B cell (primary cell): ENCODE measurements at regions not wholly inside any gene's neighbourhood (a gene's known extent, or its start where the extent isn't known, plus 50 kb on each side); places are given as distances from the start of the nearest gene placed in this dataset.
"Not testable (repeated sequence)": the region's sequence is repeated elsewhere in the genome, so short reads cannot be mapped to it uniquely, and the experiment has no call there.

ENCODE experiments used
- ATAC-seq: fragments of 200-7000 bp; cut with Tn5 transposase; one replicate; pipeline ENCODE4 v1.10.0; 2021; ENCODE audit warnings: low read depth, mild to moderate bottlenecking, moderate number of reproducible peaks, moderate library complexity
- CTCF ChIA-PET: fragments of 350-600 bp; sonication (Branson Sonifier 250); formaldehyde crosslinking; loops from one replicate; lab custom pipeline; 2021; ENCODE audit warnings: antibody characterized with exemption, inconsistent platforms; lab: Charles Lee
- POLR2A ChIA-PET: fragments of 350-600 bp; sonication (Branson Sonifier 250); formaldehyde crosslinking; loops from one replicate; lab custom pipeline; 2021; ENCODE audit warnings: antibody characterized with exemption; lab: Charles Lee
- DNase-seq: peaks from one replicate; pipeline ENCODE4 v3.0.0; 2013
- H2AFZ ChIP-seq: 2 replicates; pipeline ENCODE4 v1.6.1; 2012; ENCODE audit warnings: mild to moderate bottlenecking, low read depth, low read length; ENCODE audit not compliant: insufficient read depth, poor library complexity, severe bottlenecking
- H3K27ac ChIP-seq, 2 donors: 1 replicate in 1 of 2; 2 replicates in 1 of 2; pipeline ENCODE4 v1.5.1; 2012 to 2013; ENCODE audit warnings: low read length in 2 of 2, mild to moderate bottlenecking in 2 of 2, moderate library complexity in 1 of 2
- H3K27me3 ChIP-seq, 4 experiments: fragments of 200-600 bp in 1 of 4; sonication (generic) in 1 of 4; replicated peaks in 1 of 4; 1 replicate in 2 of 4; 2 replicates in 2 of 4; pipeline versions ENCODE4 v1.6.1 to v1.7.0; 2013 to 2016; ENCODE audit warnings: low read length in 3 of 4, mild to moderate bottlenecking in 2 of 4, mixed read lengths in 1 of 4, moderate library complexity in 1 of 4; ENCODE audit not compliant: insufficient read depth in 4 of 4, control insufficient read depth in 3 of 4; ENCODE audit errors: control extremely low read depth in 1 of 4
- H3K36me3 ChIP-seq, 2 experiments: replicated peaks in 1 of 2; 1 replicate in 1 of 2; 2 replicates in 1 of 2; pipeline versions ENCODE4 v1.6.1 to v1.7.1; 2013; ENCODE audit warnings: low read length in 1 of 2; ENCODE audit not compliant: insufficient read depth in 2 of 2, control insufficient read depth in 1 of 2; ENCODE audit errors: control extremely low read depth in 1 of 2, extremely low read depth in 1 of 2
- H3K4me1 ChIP-seq, 2 donors: fragments of 200-600 bp in 1 of 2; sonication (generic) in 1 of 2; 1 replicate in 1 of 2; 2 replicates in 1 of 2; pipeline versions ENCODE4 v1.5.1 to v1.6.1; 2013 to 2017; ENCODE audit warnings: low read length in 2 of 2; ENCODE audit not compliant: control insufficient read depth in 2 of 2, insufficient read depth in 2 of 2
- H3K4me2 ChIP-seq: replicated peaks from 2 replicates; pipeline ENCODE3; 2012; ENCODE audit warnings: mild to moderate bottlenecking, low read depth, low read length; ENCODE audit not compliant: poor library complexity, severe bottlenecking
- H3K4me3 ChIP-seq, 5 experiments: fragments of 200-600 bp in 1 of 5; sonication (generic) in 1 of 5; 1 replicate in 3 of 5; 2 replicates in 2 of 5; pipeline versions ENCODE4 v1.5.1 to v1.7.0; 2011 to 2016; ENCODE audit warnings: low read length in 4 of 5, mild to moderate bottlenecking in 4 of 5, low read depth in 2 of 5, control low read depth in 1 of 5, moderate library complexity in 1 of 5; ENCODE audit not compliant: insufficient read depth in 1 of 5; ENCODE audit errors: control extremely low read depth in 1 of 5, extremely low read depth in 1 of 5
- H3K79me2 ChIP-seq: fragments of 200-600 bp; sonication (generic); one replicate; pipeline ENCODE4 v1.6.0; 2016; ENCODE audit warnings: low read length; ENCODE audit not compliant: control insufficient read depth, insufficient read depth
- H3K9ac ChIP-seq: fragments of 200-600 bp; sonication (generic); 2 replicates; pipeline ENCODE4 v1.6.1; 2017; ENCODE audit warnings: mild to moderate bottlenecking, low read length, moderate library complexity
- H3K9me3 ChIP-seq, 3 donors: one replicate each; pipeline versions ENCODE4 v1.6.1 to v1.7.1; 2013; ENCODE audit warnings: low read length in 2 of 3; ENCODE audit not compliant: control insufficient read depth in 2 of 3, insufficient read depth in 1 of 3; ENCODE audit errors: control extremely low read depth in 1 of 3
- H4K20me1 ChIP-seq: 2 replicates; pipeline ENCODE4 v1.6.0; 2012; ENCODE audit warnings: mild to moderate bottlenecking, low read length; ENCODE audit not compliant: insufficient read depth, control insufficient read depth, poor library complexity, severe bottlenecking
- H3K27ac Mint-ChIP-seq: one replicate; pipeline ENCODE4 v1.8.0; 2021; ENCODE audit warnings: mixed read lengths
- H3K27me3 Mint-ChIP-seq: one replicate; pipeline ENCODE4 v1.8.0; 2021; ENCODE audit warnings: mixed read lengths
- H3K4me1 Mint-ChIP-seq: one replicate; pipeline ENCODE4 v1.8.0; 2021; ENCODE audit warnings: mixed read lengths
- H3K4me3 Mint-ChIP-seq: one replicate; pipeline ENCODE4 v1.8.0; 2021; ENCODE audit warnings: mixed read lengths
- H3K9me3 Mint-ChIP-seq: one replicate; pipeline ENCODE4 v1.8.0; 2022; ENCODE audit warnings: mixed read lengths; ENCODE audit not compliant: insufficient read depth
- EZH2 ChIP-seq: IDR thresholded peaks from 2 replicates; pipeline ENCODE4 v1.6.1; 2012; ENCODE audit warnings: borderline replicate concordance, low read depth, mild to moderate bottlenecking, moderate library complexity, low read length; ENCODE audit not compliant: insufficient read depth, poor library complexity, severe bottlenecking
- WGBS: methylation state at CpG from one replicate; pipeline ENCODE4 v1.1.5; 2013; ENCODE audit warnings: missing lambda C conversion rate; ENCODE audit not compliant: insufficient coverage; 5-methylcytosine and 5-hydroxymethylcytosine counted together
- intact Hi-C: fragments of 100-400 bp; cut with micrococcal nuclease; formaldehyde crosslinking; loops from one replicate; pipeline ENCODE4 v1.10.0; 2022
- TF ChIP-seq, protein P1 (sequence below): fragments of 200-600 bp; IDR thresholded peaks from one replicate; pipeline ENCODE4 v1.8.0; 2022; ENCODE audit warnings: antibody characterized with exemption, mild to moderate bottlenecking

DNA sequence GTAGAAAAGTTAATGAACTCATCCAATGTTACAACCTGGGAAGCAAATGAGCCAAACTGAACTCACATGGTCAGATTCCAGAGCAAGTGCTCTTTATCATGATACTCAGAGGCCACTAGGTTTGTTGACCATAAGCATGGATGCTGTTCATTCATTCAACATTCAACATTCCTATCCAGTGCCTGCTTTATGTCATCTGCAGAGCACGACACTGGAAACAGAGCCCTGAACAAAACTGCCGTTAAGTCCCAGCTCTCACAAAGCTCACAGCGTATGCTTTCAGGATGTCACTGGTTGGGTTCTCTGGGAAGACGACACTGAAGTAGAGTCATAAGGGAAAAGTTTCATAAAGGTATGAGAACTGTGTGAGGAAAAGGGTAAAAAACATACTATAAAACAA is 105.8 kb upstream of the TRIM77 start:
- H3K4me3 ChIP-seq = no peak overlapping the region
- WGBS = 100% methylated on average over 3 of the region's 4 CpGs
- Mint-ChIP-seq H3K27me3 (no peaks in the 10 kb centered on the region), H3K4me1 (no peaks in the 10 kb centered on the region), H3K4me3 (no peak overlapping the region), H3K9me3 (no peaks in the 10 kb centered on the region), H3K27ac (no peak overlapping the region)
- no peak overlapping the region for H2AFZ ChIP-seq
- intact Hi-C loops = no loop called here
- no peaks in the 10 kb centered on the region for H3K9me3 ChIP-seq
- POLR2A ChIA-PET = no interaction called here
- no peak overlapping the region for H3K4me2 ChIP-seq
- no peak overlapping the region for H3K27ac ChIP-seq
- no peaks in the 10 kb centered on the region for H3K36me3 ChIP-seq
- no peak overlapping the region for H3K9ac ChIP-seq
- TF ChIP-seq, protein P1, sequence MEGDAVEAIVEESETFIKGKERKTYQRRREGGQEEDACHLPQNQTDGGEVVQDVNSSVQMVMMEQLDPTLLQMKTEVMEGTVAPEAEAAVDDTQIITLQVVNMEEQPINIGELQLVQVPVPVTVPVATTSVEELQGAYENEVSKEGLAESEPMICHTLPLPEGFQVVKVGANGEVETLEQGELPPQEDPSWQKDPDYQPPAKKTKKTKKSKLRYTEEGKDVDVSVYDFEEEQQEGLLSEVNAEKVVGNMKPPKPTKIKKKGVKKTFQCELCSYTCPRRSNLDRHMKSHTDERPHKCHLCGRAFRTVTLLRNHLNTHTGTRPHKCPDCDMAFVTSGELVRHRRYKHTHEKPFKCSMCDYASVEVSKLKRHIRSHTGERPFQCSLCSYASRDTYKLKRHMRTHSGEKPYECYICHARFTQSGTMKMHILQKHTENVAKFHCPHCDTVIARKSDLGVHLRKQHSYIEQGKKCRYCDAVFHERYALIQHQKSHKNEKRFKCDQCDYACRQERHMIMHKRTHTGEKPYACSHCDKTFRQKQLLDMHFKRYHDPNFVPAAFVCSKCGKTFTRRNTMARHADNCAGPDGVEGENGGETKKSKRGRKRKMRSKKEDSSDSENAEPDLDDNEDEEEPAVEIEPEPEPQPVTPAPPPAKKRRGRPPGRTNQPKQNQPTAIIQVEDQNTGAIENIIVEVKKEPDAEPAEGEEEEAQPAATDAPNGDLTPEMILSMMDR = no peak
- TF ChIP-seq EZH2 = no peak
- CTCF ChIA-PET = no interaction called here
- no peak for ATAC-seq
- H3K4me1 ChIP-seq = no peaks in the 10 kb centered on the region
- no peaks in the 10 kb centered on the region for H3K79me2 ChIP-seq
- no peaks in the 10 kb centered on the region for H4K20me1 ChIP-seq
- DNase-seq = no peak
- H3K27me3 ChIP-seq = no peaks in the 10 kb centered on the region

DNA sequence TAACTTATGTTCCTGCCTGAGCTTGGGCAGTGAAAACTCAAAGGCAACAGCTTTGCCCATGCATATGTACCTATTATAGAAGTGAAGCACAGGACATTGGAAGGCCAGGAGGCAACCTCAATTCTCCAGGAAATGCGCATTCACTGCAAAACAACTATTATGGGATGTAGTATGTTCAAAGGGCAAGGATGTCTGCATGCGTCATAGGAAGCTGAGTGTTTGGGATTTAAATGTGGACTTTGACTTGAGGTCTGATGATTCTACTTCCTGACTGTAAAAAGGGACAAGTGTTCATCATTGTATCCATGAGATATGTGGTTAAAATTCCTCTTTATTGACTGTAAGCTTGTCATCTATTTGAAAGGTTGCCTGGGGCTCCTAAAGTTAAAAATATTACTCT is 103.3 kb upstream of the TRIM77 start:
- H3K4me1 Mint-ChIP-seq, H3K4me1 ChIP-seq, H4K20me1 ChIP-seq, H3K36me3 ChIP-seq, H3K9me3 ChIP-seq, CTCF ChIA-PET, H3K4me3 ChIP-seq, H3K27ac ChIP-seq, DNase-seq, H3K79me2 ChIP-seq, H2AFZ ChIP-seq, POLR2A ChIA-PET, H3K4me3 Mint-ChIP-seq, H3K9me3 Mint-ChIP-seq, ATAC-seq, intact Hi-C loops, H3K27me3 Mint-ChIP-seq, H3K4me2 ChIP-seq, H3K27me3 ChIP-seq, H3K9ac ChIP-seq, H3K27ac Mint-ChIP-seq: not testable (repeated sequence)
- 100% methylated on average over 1 of the region's 2 CpGs for WGBS

DNA sequence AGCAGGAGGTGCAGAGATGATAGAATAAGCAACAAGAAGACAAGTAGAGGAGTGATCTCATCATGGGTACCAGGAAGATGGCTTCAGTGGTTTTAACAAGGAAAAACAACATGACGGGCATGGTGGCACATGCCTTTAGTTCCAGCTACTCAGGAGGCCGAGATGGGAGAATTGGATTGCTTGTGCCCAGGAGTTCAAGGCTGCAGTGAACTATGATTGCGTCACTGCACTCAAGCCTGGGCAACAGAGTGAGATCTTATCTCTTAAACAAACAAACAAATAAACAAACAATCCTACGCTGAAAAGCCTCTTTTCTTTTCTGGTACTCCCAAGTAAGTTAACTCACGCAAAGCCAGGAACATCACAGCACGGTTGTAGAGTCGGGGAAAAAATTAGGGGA is 102.6 kb upstream of the TRIM77 start:
- H3K4me1 Mint-ChIP-seq, H3K27me3 ChIP-seq, H3K27ac ChIP-seq, POLR2A ChIA-PET, H3K9me3 ChIP-seq, H3K9ac ChIP-seq, DNase-seq, intact Hi-C loops, H3K27me3 Mint-ChIP-seq, H2AFZ ChIP-seq, ATAC-seq, H4K20me1 ChIP-seq, H3K4me2 ChIP-seq, H3K79me2 ChIP-seq, H3K36me3 ChIP-seq, CTCF ChIA-PET, H3K27ac Mint-ChIP-seq, H3K4me1 ChIP-seq, H3K4me3 ChIP-seq, H3K4me3 Mint-ChIP-seq, H3K9me3 Mint-ChIP-seq: not testable (repeated sequence)
- WGBS = 100% methylated on average over 1 of the region's 7 CpGs
